ENCODE measurements at regions not wholly inside any gene's neighbourhood (a gene's known extent, or its start where the extent isn't known, plus 50 kb on each side); places are given as distances from the start of the nearest gene placed in this dataset.
"Not testable (repeated sequence)": the region's sequence is repeated elsewhere in the genome, so short reads cannot be mapped to it uniquely, and the experiment has no call there.

DNA sequence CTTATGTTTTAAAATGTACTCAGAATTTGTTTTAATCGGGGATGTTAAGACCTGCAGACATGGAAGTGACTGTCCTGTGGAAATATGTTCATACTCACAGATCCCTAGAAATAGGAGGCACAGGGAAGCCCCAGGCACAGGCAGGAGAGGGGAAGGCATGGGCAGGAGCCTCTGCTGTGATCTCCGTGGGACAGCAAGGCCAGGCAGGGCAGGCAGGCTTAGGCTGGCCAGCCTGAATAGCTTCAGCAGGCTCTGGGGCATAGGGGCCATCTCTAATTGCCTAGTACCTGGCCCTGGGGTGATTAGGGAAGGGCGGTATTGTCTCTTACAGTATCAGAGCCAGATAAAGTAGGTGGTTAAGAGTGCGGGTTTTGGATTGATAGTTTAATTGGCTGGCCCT is 59.8 kb upstream of the PLEKHG4B start (continued):
- TF ChIP-seq, protein P1, sequence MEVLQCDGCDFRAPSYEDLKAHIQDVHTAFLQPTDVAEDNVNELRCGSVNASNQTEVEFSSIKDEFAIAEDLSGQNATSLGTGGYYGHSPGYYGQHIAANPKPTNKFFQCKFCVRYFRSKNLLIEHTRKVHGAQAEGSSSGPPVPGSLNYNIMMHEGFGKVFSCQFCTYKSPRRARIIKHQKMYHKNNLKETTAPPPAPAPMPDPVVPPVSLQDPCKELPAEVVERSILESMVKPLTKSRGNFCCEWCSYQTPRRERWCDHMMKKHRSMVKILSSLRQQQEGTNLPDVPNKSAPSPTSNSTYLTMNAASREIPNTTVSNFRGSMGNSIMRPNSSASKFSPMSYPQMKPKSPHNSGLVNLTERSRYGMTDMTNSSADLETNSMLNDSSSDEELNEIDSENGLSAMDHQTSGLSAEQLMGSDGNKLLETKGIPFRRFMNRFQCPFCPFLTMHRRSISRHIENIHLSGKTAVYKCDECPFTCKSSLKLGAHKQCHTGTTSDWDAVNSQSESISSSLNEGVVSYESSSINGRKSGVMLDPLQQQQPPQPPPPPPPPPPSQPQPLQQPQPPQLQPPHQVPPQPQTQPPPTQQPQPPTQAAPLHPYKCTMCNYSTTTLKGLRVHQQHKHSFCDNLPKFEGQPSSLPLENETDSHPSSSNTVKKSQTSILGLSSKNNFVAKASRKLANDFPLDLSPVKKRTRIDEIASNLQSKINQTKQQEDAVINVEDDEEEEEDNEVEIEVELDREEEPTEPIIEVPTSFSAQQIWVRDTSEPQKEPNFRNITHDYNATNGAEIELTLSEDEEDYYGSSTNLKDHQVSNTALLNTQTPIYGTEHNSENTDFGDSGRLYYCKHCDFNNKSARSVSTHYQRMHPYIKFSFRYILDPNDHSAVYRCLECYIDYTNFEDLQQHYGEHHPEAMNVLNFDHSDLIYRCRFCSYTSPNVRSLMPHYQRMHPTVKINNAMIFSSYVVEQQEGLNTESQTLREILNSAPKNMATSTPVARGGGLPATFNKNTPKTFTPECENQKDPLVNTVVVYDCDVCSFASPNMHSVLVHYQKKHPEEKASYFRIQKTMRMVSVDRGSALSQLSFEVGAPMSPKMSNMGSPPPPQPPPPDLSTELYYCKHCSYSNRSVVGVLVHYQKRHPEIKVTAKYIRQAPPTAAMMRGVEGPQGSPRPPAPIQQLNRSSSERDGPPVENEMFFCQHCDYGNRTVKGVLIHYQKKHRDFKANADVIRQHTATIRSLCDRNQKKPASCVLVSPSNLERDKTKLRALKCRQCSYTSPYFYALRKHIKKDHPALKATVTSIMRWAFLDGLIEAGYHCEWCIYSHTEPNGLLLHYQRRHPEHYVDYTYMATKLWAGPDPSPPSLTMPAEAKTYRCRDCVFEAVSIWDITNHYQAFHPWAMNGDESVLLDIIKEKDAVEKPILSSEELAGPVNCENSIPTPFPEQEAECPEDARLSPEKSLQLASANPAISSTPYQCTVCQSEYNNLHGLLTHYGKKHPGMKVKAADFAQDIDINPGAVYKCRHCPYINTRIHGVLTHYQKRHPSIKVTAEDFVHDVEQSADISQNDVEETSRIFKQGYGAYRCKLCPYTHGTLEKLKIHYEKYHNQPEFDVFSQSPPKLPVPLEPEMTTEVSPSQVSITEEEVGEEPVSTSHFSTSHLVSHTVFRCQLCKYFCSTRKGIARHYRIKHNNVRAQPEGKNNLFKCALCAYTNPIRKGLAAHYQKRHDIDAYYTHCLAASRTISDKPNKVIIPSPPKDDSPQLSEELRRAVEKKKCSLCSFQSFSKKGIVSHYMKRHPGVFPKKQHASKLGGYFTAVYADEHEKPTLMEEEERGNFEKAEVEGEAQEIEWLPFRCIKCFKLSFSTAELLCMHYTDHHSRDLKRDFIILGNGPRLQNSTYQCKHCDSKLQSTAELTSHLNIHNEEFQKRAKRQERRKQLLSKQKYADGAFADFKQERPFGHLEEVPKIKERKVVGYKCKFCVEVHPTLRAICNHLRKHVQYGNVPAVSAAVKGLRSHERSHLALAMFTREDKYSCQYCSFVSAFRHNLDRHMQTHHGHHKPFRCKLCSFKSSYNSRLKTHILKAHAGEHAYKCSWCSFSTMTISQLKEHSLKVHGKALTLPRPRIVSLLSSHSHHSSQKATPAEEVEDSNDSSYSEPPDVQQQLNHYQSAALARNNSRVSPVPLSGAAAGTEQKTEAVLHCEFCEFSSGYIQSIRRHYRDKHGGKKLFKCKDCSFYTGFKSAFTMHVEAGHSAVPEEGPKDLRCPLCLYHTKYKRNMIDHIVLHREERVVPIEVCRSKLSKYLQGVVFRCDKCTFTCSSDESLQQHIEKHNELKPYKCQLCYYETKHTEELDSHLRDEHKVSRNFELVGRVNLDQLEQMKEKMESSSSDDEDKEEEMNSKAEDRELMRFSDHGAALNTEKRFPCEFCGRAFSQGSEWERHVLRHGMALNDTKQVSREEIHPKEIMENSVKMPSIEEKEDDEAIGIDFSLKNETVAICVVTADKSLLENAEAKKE (CRISPR knock-in tag; IDR thresholded peaks at IDR 0.05): no peak
- no peak for TF ChIP-seq ZNF331 (CRISPR knock-in tag; IDR thresholded peaks at IDR 0.05; ENCODE audit: low read depth)

DNA sequence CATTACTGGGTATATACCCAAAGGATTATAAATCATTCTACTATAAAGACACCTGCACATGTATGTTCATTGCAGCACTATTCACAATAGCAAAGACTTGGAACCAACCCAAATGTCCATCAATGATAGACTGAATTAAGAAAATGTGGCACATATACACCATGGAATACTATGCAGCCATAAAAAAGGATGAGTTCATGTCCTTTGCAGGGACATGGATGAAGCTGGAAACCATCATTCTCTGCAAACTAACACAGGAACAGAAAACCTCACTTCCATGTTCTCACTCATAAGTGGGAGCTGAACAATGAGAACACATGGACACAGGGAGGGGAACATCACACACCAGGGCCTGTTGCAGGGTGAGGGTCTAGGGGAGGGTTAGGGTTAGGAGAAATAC is 56.4 kb upstream of the PLEKHG4B start:
- peaks cover 17% of the 10 kb centered on the region; the same call in 1 of the 2 replicates for H3K27me3 ChIP-seq (ENCODE audit: insufficient read depth)
- H3K27ac ChIP-seq (ENCODE audit: low read depth); H3K36me3 Mint-ChIP-seq (ENCODE audit: low read depth); H3K9me2 ChIP-seq (ENCODE audit: insufficient read depth); H3F3A ChIP-seq (replicated peaks; ENCODE audit: low read depth); H3K79me2 ChIP-seq (replicated peaks; ENCODE audit: insufficient read depth); H3K36me3 ChIP-seq (ENCODE audit: insufficient read depth); H3K4me1 ChIP-seq (ENCODE audit: insufficient read depth); H2AFZ ChIP-seq; H3K4me1 Mint-ChIP-seq; ATAC-seq; H3K4me3 Mint-ChIP-seq; H3K27me3 Mint-ChIP-seq (ENCODE audit: insufficient read depth, low read depth, poor library complexity); H3K9me3 Mint-ChIP-seq; DNase-seq (ENCODE audit: low spot score); H4K20me1 ChIP-seq (replicated peaks; ENCODE audit: insufficient read depth); H3K27ac Mint-ChIP-seq; H3K4me3 ChIP-seq; H3K4me2 ChIP-seq: not testable (repeated sequence)

DNA sequence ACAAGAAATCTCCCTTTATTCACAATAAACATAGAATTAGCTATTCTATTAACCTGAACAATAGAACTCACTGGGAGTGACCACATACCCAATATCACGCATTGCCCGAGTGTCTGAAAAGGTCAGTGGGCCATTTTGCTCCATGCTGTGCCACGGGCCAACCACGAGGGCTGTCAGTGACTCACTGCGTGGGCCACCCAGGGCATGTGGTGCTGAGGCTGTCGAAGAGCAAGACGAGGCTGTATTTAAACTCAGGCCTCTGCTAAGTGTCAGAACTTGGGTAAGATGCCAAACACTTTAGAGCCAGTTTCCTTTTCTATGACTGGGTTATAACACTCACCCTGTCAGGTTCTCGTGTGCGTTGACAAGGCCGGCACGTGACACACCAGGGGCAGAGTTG is 54.8 kb upstream of the PLEKHG4B start:
- not testable (repeated sequence) for H3K79me2 ChIP-seq (replicated peaks; ENCODE audit: insufficient read depth); H3K4me1 ChIP-seq (ENCODE audit: insufficient read depth); H3K4me2 ChIP-seq; H3F3A ChIP-seq (replicated peaks; ENCODE audit: low read depth); H3K27ac ChIP-seq (ENCODE audit: low read depth); H3K27ac Mint-ChIP-seq; H3K4me1 Mint-ChIP-seq; H3K4me3 Mint-ChIP-seq; H4K20me1 ChIP-seq (replicated peaks; ENCODE audit: insufficient read depth); ATAC-seq; H3K36me3 ChIP-seq (ENCODE audit: insufficient read depth); H3K27me3 ChIP-seq (ENCODE audit: insufficient read depth); H3K9me3 Mint-ChIP-seq; H2AFZ ChIP-seq; DNase-seq (ENCODE audit: low spot score); H3K36me3 Mint-ChIP-seq (ENCODE audit: low read depth); H3K4me3 ChIP-seq; H3K9me2 ChIP-seq (ENCODE audit: insufficient read depth); H3K27me3 Mint-ChIP-seq (ENCODE audit: insufficient read depth, low read depth, poor library complexity)
